GM21825 (cell line): ENCODE measurements at regions not wholly inside any gene's neighbourhood (a gene's known extent, or its start where the extent isn't known, plus 50 kb on each side); places are given as distances from the start of the nearest gene placed in this dataset.
"Not testable (repeated sequence)": the region's sequence is repeated elsewhere in the genome, so short reads cannot be mapped to it uniquely, and the experiment has no call there.

ENCODE experiments used
- ATAC-seq: cut with Tn5 transposase; IDR thresholded peaks from one replicate; pipeline ENCODE4 v1.9.1; 2021; ENCODE audit warnings: mild to moderate bottlenecking, moderate library complexity; ENCODE audit not compliant: unreplicated experiment

DNA sequence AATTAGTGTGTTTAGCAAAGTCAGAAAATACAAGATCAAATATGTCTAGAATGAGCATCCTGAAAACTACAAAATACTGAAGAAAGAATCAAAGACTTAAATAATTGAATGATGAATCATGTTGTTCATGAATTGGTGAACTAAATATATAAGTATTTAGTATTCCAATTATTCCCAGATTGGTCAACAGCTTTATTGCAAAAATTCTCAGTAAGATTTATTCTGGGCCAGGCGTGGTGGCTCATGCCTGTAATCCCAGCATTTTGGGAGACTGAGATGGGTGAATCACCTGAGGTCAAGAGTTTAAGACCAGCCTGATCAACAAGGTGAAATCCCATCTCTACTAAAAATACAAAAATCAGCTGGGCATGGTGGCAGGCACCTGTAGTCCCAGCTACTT, 250.0 kb upstream of the NECTIN3 start:
- no peak for ATAC-seq

GRCh38 chr3:110822971-110823370, 248.6 kb upstream of the NECTIN3 start:
- no peak for ATAC-seq

GRCh38 chr3:110846971-110847370, 224.6 kb upstream of the NECTIN3 start:
- ATAC-seq, result no peak

DNA sequence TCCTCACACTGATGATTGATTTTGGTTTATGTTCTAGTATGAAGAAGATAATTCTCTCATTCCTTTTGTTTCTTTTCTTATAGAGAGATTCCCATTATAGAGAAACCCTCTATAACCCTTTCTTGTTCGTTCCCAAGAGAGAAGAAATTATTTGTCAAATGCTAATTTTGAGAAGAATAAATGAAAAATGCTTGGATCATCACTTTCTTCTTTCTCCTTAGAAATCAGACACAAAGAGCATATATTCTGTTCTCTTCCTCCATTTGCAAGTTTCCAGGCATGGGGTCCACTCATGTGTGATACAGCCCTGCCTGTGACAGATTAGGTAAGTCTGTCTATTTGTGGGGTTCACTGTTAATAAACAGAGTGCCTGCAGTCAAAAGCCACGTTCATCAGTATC, 222.6 kb upstream of the NECTIN3 start:
- no peak for ATAC-seq

DNA sequence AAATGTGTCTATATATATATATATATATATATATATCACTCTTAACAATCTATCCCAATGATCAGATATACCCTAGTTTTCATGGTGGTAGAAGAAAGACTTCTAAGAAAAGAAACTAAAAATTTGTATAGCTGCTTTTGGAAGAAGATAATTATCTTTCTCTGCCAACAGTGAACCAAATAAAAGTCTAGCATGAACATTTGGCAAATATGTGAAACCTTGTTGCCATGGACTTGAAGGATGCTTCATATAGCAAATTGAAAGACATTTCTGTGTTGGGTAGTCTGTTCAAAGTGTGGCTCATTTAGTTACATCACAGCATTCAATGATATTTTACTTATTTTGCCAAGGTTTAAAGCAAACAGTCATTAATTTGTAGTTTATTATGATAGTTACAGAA, 219.9 kb upstream of the NECTIN3 start:
- ATAC-seq, result no peak

DNA sequence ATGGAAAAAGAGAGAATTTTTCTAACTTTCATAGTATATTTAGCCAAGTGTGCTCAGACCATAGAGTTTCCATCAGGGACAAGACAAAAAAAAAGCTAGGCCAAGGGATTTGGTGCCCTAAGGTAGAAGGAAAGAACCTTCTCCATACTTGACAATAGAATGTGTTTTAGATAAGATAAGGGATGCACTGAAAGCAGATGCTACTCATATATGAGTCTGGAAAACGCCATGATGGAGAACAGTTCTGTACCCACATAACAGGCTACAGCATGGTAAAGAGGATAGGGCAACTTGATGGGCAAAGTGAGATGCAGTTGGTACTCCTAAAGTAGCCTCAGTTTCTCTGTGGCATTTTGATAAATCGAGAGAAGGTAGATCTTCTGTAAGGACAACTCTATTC, 216.4 kb upstream of the NECTIN3 start:
- ATAC-seq, result no peak

- no peak for ATAC-seq
These were observed 214.7 kb upstream of the NECTIN3 start for GRCh38 chr3:110856916-110857315.

DNA sequence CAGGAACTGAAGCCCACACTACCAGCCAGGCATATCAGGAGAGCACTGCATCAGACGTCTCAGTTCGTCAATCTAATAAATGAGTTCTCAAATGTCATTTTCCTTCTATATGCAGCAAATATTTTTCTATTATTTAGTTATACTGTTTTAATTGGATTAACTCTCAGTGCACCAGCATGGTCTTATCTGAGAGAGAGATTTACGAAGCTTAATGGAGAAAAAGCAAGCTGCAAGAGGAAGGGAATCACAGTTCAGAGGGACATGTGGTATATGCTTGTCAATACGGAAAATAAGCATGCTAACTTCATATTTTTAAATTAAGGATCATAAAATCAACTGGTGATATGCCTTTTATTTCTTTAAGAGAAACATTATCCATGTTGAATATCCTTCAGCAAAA, 213.1 kb upstream of the NECTIN3 start:
- ATAC-seq, result no peak

GRCh38 chr3:110859336-110859735, 212.3 kb upstream of the NECTIN3 start:
- no peak for ATAC-seq

GRCh38 chr3:110859993-110860392, 211.6 kb upstream of the NECTIN3 start:
- no peak for ATAC-seq

DNA sequence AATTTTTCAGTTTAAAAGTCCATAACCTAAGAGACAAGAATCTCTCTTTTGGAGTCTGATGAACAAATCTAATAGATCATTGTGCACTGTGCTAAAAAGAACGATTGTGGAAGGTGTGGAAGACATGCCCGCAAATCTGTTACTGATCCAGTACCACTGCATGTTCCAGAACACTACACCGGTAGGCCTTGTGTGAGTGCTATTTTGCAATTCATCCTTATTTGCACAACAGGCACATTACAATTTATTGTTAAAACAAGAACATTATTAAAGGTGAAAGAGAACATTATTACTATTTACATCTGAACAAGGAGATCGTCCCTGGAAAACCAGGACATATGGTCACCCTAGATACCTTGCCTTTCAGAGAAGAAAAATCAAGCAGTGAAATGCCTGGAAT, 205.7 kb upstream of the NECTIN3 start:
- ATAC-seq, result no peak

- no peak for ATAC-seq
These were observed 203.5 kb upstream of the NECTIN3 start for GRCh38 chr3:110868106-110868505.

DNA sequence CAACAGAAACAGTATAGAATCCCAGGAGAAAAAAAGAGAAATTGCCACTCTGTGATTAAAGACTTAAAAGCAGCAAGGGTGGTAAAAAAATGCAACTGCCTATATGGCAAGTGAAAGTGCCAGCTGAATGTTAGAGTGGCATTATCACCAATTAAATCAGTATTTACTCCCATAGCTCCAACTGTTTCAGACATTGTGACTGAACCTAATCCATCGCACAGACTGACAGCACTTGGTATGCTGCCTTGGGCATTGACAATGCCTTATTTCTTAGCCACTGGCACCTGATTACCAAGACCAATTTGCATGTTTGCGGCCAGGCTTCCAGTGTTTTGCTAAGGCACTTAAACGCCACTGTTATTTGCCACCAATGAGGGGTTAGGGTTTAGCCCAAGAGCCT, 201.9 kb upstream of the NECTIN3 start:
- no peak for ATAC-seq

GRCh38 chr3:110871869-110872268, 199.7 kb upstream of the NECTIN3 start:
- no peak for ATAC-seq

- ATAC-seq, result no peak
These were observed 192.9 kb upstream of the NECTIN3 start for GRCh38 chr3:110878692-110879091.

DNA sequence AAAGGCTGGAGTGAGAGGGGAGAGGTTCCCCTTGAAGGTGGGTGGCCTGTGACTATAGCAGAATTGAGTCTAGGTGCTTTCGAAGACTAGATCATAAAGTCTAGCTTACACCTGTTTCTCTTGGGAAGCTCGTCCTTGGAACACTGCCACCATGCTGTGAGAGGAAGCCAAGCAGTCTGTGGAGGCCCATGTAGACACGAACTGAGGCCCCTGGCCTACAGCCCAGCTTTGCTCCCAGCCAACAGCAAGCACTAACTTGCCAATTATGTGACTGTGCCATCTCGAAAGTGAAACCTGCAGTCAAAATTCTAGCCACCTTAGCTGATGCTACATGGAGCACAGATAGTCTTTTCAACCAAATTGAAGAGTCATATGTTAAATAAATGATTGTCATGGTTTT, 190.5 kb upstream of the NECTIN3 start:
- ATAC-seq, result no peak

DNA sequence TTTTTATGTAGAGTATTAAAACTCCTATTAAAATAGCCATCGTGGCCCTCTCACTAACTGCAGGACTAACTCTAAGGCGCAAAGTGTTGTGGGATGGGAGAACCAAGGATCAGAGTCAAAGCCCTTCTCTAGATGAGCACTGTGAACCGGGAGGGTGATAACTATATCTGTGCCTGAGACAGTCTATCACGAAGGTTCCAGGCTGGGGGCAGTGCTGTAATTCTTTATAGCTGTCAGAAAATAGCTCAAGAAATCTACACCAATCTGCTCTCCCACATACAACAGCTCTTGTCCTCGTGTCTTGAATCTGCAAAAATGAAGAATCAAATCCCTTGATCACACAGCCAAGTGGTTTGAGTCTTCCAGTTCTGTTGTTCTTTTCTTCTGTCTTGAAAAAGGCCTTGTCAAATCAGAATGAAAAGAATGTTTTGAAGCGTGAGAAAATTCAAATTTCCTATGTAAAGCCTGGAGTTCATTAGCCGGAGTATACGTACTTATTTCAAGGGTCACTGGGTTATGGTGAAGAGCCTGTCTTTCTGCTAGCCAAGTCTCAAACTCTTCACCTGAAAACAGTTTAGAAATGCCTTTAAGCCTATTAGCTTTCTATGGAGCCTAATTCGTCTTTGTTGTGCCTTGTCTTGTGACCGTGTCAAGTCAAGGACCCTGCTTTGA, 185.3 kb upstream of the NECTIN3 start:
- no peak for ATAC-seq

DNA sequence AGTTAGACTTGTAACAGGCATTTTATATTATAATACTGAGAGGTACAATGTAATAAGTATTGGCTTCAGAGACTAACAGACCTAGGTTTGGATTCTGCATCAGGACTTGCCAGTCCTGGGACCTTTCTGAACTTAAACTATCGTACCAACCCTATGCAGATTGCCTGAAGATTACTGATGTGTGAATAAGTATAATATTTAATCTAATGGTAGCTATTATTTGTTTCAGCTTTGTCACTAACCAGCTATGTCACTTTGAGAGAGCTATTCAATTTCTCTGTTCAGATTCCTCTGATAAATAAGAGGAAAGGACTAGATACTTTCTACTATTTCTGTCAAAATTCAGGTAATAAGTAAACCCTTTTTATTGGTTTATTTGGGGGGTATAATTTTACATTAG, 184.4 kb upstream of the NECTIN3 start:
- ATAC-seq, result no peak

GRCh38 chr3:110888625-110889375, 182.8 kb upstream of the NECTIN3 start:
- ATAC-seq, result not testable (repeated sequence)

DNA sequence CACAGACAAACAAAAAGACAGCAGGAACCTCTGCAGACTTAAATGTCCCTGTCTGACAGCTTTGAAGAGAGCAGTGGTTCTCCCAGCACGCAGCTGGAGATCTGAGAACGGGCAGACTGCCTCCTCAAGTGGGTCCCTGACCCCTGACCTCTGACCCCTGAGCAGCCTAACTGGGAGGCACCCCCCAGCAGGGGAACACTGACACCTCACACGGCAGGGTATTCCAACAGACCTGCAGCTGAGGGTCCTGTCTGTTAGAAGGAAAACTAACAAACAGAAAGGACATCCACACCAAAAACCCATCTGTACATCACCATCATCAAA, 182.3 kb upstream of the NECTIN3 start:
- ATAC-seq, result not testable (repeated sequence)

DNA sequence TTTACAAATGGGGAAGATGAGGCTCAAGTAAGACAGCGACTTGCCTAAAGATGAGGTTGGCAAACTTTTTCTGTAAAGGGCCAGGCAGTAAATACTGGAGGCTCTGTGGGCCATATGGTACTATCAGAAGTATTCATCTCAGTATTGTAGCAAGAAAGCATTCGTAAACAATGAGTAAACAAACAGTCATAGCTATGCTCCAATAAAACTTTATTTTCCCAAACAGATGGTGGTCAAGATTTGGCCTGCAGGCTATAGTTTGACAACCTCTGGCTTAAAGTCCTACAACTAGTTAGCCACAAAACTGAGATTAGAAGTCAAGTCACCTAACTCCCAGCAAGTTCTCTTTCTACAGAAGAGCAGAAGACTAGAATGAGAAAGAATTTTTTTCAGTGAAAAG, 177.0 kb upstream of the NECTIN3 start:
- no peak for ATAC-seq

GRCh38 chr3:110895054-110895453, 176.6 kb upstream of the NECTIN3 start:
- ATAC-seq, result no peak

DNA sequence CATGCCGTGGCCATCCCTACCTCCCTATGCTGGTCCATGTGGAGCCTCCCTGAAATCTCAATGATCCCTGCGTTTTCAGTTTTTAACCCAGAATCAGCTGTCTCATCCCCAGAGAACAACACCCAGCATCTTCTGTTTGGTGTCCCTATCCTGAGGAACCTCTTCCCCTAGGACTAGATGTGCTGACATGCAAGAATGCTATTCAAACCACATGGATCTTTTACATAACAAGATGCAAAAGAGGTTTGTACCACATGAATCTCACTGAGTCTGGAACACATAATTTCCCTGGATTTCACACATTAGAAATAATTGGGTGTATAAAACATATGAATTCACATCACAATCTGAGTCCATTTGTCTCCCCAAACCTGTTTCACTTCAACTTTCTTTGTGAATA, 174.6 kb upstream of the NECTIN3 start:
- no peak for ATAC-seq
